Activated B cell treated with CpG ODN at 0.5 μM for 24 hours (primary cell): ENCODE measurements at regions not wholly inside any gene's neighbourhood (a gene's known extent, or its start where the extent isn't known, plus 50 kb on each side); places are given as distances from the start of the nearest gene placed in this dataset.

Experiments
- ATAC-seq: fragments of 200-7000 bp; cut with Tn5 transposase; one replicate; pipeline ENCODE4 v1.10.0; 2021; ENCODE audit warnings: low read depth, mild to moderate bottlenecking, moderate library complexity
- CTCF ChIA-PET: fragments of 350-600 bp; sonication (Branson Sonifier 250); formaldehyde crosslinking; loops from one replicate; lab custom pipeline; 2021; ENCODE audit warnings: antibody characterized with exemption; lab: Charles Lee
- POLR2A ChIA-PET: fragments of 350-600 bp; sonication (Branson Sonifier 250); formaldehyde crosslinking; loops from one replicate; lab custom pipeline; 2021; ENCODE audit warnings: antibody characterized with exemption; lab: Charles Lee
- DNase-seq: peaks from one replicate; pipeline ENCODE4 v3.0.0; 2022
- H3K27ac Mint-ChIP-seq: one replicate; pipeline ENCODE4 v1.8.0; 2020; ENCODE audit warnings: mixed read lengths
- H3K27me3 Mint-ChIP-seq: one replicate; pipeline ENCODE4 v1.8.0; 2021; ENCODE audit warnings: mixed read lengths
- H3K36me3 Mint-ChIP-seq: one replicate; pipeline ENCODE4 v1.8.0; 2021; ENCODE audit warnings: low read depth, mixed read lengths
- H3K4me1 Mint-ChIP-seq: one replicate; pipeline ENCODE4 v1.8.0; 2021; ENCODE audit warnings: mixed read lengths
- H3K4me3 Mint-ChIP-seq: one replicate; pipeline ENCODE4 v1.8.0; 2020; ENCODE audit warnings: mild to moderate bottlenecking, mixed read lengths
- H3K9me3 Mint-ChIP-seq: one replicate; pipeline ENCODE4 v1.8.0; 2020; ENCODE audit warnings: mixed read lengths
- intact Hi-C: fragments of 100-400 bp; cut with micrococcal nuclease; formaldehyde crosslinking; loops from one replicate; pipeline ENCODE4 v1.15.1; 2024
- TF ChIP-seq, protein P1 (sequence below): fragments of 200-600 bp; IDR thresholded peaks from one replicate; pipeline ENCODE4 v1.8.0; 2022; ENCODE audit warnings: antibody characterized with exemption, mild to moderate bottlenecking

GRCh38 chr3:157785102-157785826 is 282.0 kb upstream of the VEPH1 start:
- TF ChIP-seq, protein P1, sequence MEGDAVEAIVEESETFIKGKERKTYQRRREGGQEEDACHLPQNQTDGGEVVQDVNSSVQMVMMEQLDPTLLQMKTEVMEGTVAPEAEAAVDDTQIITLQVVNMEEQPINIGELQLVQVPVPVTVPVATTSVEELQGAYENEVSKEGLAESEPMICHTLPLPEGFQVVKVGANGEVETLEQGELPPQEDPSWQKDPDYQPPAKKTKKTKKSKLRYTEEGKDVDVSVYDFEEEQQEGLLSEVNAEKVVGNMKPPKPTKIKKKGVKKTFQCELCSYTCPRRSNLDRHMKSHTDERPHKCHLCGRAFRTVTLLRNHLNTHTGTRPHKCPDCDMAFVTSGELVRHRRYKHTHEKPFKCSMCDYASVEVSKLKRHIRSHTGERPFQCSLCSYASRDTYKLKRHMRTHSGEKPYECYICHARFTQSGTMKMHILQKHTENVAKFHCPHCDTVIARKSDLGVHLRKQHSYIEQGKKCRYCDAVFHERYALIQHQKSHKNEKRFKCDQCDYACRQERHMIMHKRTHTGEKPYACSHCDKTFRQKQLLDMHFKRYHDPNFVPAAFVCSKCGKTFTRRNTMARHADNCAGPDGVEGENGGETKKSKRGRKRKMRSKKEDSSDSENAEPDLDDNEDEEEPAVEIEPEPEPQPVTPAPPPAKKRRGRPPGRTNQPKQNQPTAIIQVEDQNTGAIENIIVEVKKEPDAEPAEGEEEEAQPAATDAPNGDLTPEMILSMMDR = no peak
- DNase-seq (no peak), ATAC-seq (no peak)
- ChIA-PET POLR2A (no interaction called here), CTCF (no interaction called here)
- no peak overlapping the region for H3K4me3 Mint-ChIP-seq
- H3K9me3 Mint-ChIP-seq = no peaks in the 10 kb centered on the region
- no peaks in the 10 kb centered on the region for H3K36me3 Mint-ChIP-seq
- H3K4me1 Mint-ChIP-seq = no peaks in the 10 kb centered on the region
- H3K27me3 Mint-ChIP-seq = no peaks in the 10 kb centered on the region
- no peak overlapping the region for H3K27ac Mint-ChIP-seq
- intact Hi-C loops = no loop called here

GRCh38 chr3:157782236-157782635 is 279.0 kb upstream of the VEPH1 start:
- H3K9me3 Mint-ChIP-seq = peaks cover 9% of the 10 kb centered on the region
- no peaks in the 10 kb centered on the region for H3K36me3 Mint-ChIP-seq
- intact Hi-C loops = no loop called here
- no peak overlapping the region for H3K27ac Mint-ChIP-seq
- H3K4me1 Mint-ChIP-seq = no peaks in the 10 kb centered on the region
- H3K4me3 Mint-ChIP-seq = no peak overlapping the region
- H3K27me3 Mint-ChIP-seq = no peaks in the 10 kb centered on the region
- TF ChIP-seq, protein P1 = no peak
- ChIA-PET CTCF (no interaction called here), POLR2A (no interaction called here)
- ATAC-seq (no peak), DNase-seq (no peak)

GRCh38 chr3:157776861-157777260 is 273.6 kb upstream of the VEPH1 start:
- TF ChIP-seq, protein P1 = no peak
- intact Hi-C loops = no loop called here
- POLR2A ChIA-PET = no interaction called here
- H3K27ac Mint-ChIP-seq = no peak overlapping the region
- CTCF ChIA-PET = no interaction called here
- DNase-seq (no peak), ATAC-seq (no peak)
- no peak overlapping the region for H3K4me3 Mint-ChIP-seq
- no peaks in the 10 kb centered on the region for H3K27me3 Mint-ChIP-seq
- H3K4me1 Mint-ChIP-seq = no peaks in the 10 kb centered on the region
- H3K36me3 Mint-ChIP-seq = no peaks in the 10 kb centered on the region
- H3K9me3 Mint-ChIP-seq = peaks cover 9% of the 10 kb centered on the region

DNA sequence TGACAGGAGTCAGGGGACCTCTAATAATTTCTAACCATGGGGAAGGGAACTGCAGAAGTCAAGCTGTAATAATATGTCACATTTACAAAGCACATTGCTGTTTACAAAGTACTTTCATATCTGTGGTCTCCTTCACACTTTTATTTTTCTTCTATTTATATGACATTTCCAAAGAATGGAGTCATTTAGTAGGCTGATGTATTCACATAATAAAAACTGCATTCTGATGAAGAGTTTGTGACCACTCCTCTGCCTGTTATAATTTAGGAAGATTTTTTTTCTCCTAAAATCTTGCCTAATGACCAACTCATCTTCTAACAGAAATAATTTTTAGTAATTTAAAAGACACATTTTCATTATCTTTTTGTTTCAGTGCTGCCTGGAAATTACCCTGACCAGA is 272.2 kb upstream of the VEPH1 start:
- POLR2A ChIA-PET = no interaction called here

DNA sequence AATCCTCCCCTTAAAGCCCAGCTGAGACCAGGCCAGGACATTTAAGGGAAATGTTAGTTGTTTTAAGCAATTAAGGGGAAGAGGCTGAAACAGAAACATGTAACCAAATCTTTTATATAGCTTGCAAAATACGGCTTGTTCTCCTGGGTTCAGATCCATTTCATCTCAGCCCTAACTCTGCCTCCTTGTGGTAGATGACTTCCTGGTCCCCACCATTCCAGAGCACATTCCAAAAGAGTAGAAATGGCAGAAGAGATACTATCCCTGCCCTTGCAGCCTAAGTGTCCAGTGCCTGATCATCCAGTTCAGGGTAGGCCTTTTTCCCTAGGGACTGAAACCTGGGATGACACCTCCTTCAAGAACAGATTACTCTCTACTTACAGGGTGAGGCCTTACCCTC is 266.2 kb upstream of the VEPH1 start:
- no peak for DNase-seq
- TF ChIP-seq, protein P1 = no peak
- H3K4me3 Mint-ChIP-seq = no peak overlapping the region
- H3K36me3 Mint-ChIP-seq = no peaks in the 10 kb centered on the region
- ChIA-PET CTCF (no interaction called here), POLR2A (no interaction called here)
- no peaks in the 10 kb centered on the region for H3K27me3 Mint-ChIP-seq
- ATAC-seq = no peak
- no peak overlapping the region for H3K27ac Mint-ChIP-seq
- H3K9me3 Mint-ChIP-seq = no peaks in the 10 kb centered on the region
- H3K4me1 Mint-ChIP-seq = no peaks in the 10 kb centered on the region
- intact Hi-C loops = no loop called here

More for the DNA sequence above, 272.2 kb upstream of the VEPH1 start:
- CTCF ChIA-PET = no interaction called here
- Mint-ChIP-seq H3K9me3 (peaks cover 9% of the 10 kb centered on the region), H3K36me3 (no peaks in the 10 kb centered on the region), H3K4me3 (no peak overlapping the region), H3K27me3 (no peaks in the 10 kb centered on the region), H3K4me1 (no peaks in the 10 kb centered on the region), H3K27ac (no peak overlapping the region)
- intact Hi-C loops = no loop called here
- TF ChIP-seq, protein P1 = no peak
- DNase-seq (no peak), ATAC-seq (no peak)
